Activated CD8-positive, alpha-beta memory T cell treated with anti-CD3 and anti-CD28 coated beads for 36 hours (primary cell): ENCODE measurements at regions not wholly inside any gene's neighbourhood (a gene's known extent, or its start where the extent isn't known, plus 50 kb on each side); places are given as distances from the start of the nearest gene placed in this dataset.

ENCODE experiments used
- CTCF ChIA-PET: fragments of 350-600 bp; sonication (Branson Sonifier 250); formaldehyde crosslinking; loops from one replicate; lab custom pipeline; 2021; ENCODE audit warnings: antibody characterized with exemption; lab: Charles Lee
- POLR2A ChIA-PET: fragments of 350-600 bp; sonication (Branson Sonifier 250); formaldehyde crosslinking; loops from one replicate; lab custom pipeline; 2021; ENCODE audit warnings: antibody characterized with exemption; lab: Charles Lee

DNA sequence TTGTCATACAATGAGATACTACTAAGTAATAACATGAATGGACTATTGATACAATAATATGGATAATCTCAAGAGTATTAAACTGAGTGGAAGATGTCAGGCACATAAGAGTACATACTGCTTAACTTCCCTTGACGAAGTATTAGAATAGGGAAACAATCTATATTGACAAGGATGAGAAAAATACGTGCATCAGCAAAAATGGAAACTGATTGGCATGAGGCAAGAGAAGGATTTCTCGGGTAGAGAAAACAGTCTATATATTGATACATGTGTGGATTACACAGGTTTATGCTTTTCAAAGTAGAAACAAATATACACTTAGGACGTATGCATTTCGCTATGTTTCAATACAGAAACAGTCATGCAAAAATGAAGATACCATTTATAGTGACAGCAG lies 57.4 kb downstream of the PRR20E start:
- CTCF ChIA-PET = no interaction called here
- POLR2A ChIA-PET = no interaction called here

DNA sequence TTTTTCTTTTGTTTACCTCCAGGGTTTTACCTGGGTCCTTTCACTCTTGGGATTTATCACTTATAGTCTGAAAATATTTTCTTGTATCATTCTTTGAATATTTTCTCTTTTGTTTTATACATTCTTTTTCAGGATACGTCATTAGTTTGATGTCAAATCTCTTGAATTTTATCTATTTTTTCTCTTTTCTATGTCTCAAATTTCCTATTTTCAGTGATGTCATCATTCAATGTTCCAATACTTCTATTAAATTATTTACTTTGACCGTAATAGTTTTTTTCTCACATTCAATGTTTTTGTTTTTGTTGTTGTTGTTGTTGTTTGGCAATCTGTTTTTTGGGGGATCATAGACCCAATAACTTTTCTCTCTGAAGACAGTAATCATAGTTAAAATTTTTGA lies 83.5 kb downstream of the PRR20E start:
- POLR2A ChIA-PET = no interaction called here

DNA sequence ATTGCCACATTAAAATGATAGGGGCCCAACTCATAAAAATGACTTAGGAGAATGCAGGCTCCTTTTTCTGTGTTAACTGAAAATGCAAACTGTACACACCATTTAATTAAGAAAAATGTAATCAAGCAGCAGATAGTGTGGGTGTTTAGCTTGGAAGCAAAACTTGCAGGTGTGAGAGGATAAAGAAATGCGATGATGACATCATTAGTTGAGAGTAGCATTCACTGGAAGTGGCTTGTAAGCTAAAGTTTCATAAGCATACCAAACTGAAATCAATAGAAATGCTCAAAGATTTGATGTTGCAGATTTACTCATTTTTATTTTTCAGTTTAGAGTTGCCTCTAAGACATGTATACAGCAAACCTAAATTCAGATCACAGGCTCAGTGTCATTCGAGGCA lies 86.6 kb downstream of the PRR20E start:
- CTCF ChIA-PET = interaction anchor here (0.9 kb wide), 1 partner anchor 27 kb away, joined by 4 read pairs; no protein-coding TSS in a partner anchor

More for the DNA sequence above, 83.5 kb downstream of the PRR20E start:
- CTCF ChIA-PET = no interaction called here

DNA sequence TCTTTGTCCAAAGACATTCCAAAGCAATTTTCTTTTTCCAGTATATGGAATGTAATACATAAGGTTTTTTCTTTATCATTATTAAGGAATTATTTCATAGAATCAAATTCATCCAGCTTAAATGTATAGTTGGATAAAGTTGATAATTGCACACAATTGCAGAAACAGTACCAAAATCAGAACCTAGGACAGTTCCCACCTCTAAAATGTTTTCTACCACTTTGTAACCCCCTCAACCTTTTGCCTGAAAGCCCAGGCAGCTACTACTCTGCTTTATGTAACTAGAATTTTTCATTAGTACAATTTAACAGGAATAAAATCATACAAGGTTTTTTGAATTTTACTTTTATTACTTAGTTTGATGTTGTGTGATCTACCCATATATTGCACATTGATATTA lies 98.0 kb downstream of the PRR20E start:
- ChIA-PET CTCF (no interaction called here), POLR2A (no interaction called here)

More for the DNA sequence above, 86.6 kb downstream of the PRR20E start:
- POLR2A ChIA-PET = no interaction called here

DNA sequence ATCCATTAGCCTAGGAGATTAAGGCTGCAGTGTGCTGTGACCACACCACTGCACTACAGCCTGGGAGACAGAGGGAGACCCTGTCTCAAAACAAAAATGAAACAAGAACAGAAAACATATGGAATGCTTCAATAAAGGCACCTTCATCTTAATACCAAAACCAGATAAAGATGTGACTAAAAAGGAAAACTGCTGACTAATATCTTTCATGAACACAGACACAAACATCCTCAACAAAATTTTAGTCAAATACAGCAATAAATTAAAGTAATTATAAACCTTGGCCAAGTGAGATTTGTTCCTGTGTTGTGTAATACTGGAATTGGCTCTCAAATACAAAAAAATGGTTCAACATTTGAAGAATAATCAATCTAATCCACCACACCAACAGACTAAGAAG lies 103.5 kb downstream of the PRR20E start:
- CTCF ChIA-PET = interaction anchor here (0.6 kb wide), 1 partner anchor 639 kb away, joined by 3 read pairs; no protein-coding TSS in a partner anchor

DNA sequence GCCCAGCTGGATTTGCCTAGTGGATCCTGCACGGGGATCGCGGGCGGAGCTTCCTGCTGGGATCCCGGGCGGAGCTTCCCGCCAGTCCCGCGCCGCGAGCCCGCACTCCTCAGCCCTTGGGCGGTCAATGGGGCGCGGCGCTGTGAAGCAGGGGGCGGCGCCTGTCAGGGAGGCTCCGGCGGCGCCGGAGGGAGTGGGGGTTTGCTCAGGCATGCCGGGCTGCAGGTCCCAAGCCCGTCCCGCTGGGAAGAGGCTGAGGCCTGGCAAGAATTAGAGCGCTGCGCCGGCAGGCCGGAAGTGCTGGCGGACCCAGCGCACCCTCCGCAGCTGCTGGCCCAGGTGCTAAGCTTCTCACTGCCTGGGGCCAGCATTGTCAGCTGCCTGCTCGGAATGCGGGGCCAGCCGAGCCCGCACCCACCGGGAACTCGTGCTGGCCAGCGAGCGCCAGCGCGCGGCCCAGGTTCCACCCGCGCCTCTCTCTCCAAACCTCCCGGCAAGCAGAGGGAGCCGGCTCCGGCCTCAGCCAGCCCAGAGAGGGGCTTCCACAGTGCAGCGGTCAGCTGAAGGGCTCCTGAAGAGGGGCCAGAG lies 119.6 kb downstream of the PRR20E start:
- ChIA-PET POLR2A (no interaction called here), CTCF (no interaction called here)

More for the DNA sequence above, 103.5 kb downstream of the PRR20E start:
- POLR2A ChIA-PET = no interaction called here

DNA sequence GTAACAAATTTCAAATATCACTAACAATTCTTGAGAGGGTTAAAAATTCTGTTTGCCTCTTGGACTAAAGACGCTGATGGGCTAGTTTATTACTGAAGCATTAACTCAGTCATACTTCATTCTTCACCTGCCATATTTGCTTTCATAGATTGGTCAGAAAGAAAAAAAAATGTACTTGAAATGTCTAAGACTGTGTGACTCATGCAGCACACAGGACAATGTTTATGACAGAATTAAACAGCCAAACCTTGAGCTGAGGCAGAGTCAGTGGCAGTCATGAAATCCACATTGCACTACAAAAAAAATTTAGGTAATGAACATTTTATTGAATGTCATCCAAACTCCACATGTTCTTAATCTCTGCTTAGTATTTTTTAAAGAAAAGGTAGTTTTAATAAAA lies 135.6 kb downstream of the PRR20E start:
- CTCF ChIA-PET = no interaction called here

DNA sequence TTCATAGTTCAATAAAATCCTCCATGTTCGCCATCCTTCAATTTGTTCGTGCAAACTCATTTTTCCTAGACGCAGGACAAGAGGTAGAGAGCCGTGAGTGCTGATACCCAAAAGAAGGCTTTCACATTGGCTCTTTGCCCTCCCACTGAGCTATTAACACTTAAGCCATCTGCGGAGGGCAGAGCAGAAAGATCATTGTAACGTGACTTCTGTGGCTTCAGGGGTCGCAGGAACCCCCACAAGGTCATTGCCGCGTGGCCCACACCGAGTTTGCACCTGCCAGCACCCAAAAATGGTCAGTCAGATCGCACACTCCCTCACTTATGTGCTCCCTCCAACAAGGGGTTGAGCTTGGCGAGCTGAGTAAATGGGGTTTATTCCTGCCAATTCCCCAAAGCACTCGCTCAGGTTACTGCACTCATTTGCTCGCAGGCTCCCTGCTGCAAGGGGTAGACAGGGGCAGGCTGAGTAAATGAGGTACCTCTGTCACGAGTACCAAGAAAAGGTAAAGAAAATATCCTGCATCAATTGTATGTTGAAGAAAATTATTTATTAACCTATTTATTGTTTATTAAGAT lies 144.1 kb downstream of the PRR20E start:
- CTCF ChIA-PET = no interaction called here

More for the DNA sequence above, 135.6 kb downstream of the PRR20E start:
- POLR2A ChIA-PET = no interaction called here

DNA sequence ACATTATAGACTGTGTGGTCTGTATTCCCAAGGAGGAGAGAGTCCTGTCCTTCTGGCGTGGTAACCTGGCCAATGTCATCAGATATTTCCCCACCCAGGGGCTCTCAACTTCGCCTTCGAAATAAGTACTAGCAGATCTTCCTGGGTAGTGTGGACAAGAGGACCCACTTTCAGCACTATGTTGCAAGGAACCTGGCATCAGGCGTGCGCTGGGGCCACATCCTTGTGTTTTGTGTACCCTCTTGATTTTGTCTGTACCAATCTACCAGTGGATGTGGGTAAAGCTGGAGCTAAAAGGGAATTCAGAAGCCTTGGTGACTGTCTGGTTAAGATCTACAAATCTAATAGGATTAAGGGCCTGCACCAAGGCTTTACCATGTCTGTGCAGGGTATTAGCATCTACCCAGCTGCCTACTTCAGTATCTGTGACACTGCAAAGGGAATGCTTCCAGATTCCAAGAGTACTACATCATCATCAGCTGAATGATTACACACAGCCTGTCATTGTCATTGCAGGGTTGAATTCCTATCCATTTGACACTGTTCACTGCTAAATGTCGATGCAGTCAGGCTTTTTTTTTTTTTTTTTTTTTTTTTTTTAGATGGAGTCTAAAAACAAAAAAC lies 148.0 kb downstream of the PRR20E start:
- CTCF ChIA-PET = no interaction called here
- POLR2A ChIA-PET = no interaction called here

More for the DNA sequence above, 144.1 kb downstream of the PRR20E start:
- POLR2A ChIA-PET = no interaction called here

DNA sequence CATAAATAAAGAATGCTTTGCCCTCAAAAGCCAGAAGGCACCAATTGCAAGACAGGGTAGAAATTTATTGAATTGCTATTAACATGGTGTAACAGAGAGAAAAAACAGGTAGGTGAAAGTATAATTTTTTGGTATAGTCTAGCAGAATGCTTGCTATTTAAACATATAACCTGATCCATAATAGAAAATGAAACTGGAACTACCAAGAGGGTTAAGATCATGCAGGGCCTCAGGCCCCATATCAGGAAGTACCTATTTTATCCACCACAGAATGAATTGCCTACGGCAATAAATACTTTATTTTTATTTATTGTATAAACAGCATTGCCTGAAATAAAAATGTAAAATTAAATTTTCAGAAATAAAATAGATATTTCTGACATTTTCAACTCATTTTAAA lies 159.5 kb downstream of the PRR20E start:
- ChIA-PET POLR2A (no interaction called here), CTCF (no interaction called here)

DNA sequence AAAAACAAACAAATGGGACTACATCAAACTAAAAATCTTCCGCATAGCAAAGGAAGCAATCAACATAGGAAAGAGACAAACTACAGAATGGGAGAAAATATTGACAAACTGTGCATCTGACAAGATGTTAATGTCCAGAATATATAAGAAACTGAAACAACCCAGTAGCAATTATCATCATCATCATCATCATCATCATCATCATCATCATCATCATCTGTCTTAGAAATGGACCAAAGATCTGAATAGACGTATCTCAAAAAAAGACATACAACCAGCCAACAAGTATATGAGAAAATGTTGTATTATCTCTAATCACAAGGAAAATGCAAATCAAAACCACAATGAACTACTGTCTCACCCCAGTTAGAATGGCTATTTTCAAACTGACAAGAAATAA lies 173.9 kb downstream of the PRR20E start:
- ChIA-PET POLR2A (no interaction called here), CTCF (no interaction called here)

DNA sequence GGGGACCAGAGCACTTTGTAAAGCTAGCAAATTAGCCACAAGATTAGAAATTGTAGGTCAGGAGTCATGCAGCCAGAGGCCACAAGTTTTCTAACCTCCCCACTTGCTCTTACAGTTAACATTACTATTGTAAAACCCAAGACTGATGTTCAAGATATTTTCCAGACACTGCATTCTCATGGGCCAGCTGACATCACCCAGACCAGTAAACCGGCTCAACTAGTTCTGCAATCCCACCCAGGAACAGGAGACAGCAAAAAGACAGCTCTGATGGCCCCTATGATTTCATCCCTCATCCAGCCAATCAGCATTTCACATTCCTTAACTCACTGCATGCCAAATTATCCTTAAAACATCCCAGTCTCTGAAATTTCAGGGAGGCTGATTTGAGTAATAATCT lies 178.5 kb downstream of the PRR20E start:
- POLR2A ChIA-PET = no interaction called here
- CTCF ChIA-PET = no interaction called here

DNA sequence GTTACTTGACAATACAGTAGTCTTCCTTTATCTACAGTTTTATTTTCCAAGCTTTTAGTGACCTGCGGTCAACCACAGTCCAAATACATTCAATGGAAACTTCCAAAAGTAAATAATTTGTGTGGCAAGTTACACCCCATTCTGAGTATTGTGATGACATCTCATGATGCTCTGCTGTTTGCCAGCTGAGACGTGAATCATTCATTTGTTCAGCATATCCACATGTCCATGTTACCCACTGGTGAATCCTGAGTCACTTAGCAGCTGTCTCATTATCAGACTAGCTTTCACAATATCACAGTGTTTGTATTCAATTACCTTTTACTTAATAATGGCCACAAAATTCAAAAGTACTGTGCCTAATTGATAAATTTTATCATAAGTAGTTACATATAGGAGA lies 179.8 kb downstream of the PRR20E start:
- CTCF ChIA-PET = no interaction called here
- POLR2A ChIA-PET = no interaction called here

DNA sequence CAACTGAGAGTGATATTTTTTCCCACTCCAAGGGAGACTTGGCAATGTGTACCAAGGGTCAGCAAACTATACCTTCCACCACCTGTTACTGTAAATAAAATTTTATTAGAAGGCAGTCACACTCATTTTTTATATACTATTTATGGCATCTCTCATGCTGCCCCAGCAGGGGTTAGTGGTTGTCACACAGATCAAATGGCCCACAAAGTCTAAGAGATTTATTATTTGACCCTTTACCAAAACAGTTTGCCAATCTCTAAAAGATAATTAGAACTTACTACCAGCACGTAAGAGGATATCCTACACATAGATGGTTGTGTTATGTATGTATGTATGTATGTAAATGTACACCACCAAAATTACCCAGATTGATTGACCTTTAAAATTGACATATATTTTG lies 185.1 kb downstream of the PRR20E start:
- CTCF ChIA-PET = no interaction called here
- POLR2A ChIA-PET = no interaction called here

DNA sequence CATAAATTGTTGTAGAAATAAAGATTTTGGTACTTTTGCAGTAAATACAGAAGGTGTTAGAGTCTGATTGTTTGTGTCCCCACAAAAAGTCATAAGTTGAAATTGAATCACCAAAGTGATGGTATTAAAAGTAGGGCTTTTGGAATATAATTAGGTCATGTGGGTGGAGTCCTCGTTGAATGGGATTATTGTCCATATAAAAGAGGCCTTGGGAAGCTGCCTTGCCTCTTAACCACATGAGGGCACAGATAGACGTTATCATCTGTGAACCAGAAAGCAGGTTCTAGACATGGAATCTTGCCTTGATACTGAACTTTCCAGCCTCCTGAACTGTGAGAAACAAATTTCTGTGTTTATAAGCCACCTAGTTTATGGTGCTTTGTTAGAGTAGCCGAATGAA lies 186.8 kb downstream of the PRR20E start:
- ChIA-PET POLR2A (no interaction called here), CTCF (no interaction called here)

DNA sequence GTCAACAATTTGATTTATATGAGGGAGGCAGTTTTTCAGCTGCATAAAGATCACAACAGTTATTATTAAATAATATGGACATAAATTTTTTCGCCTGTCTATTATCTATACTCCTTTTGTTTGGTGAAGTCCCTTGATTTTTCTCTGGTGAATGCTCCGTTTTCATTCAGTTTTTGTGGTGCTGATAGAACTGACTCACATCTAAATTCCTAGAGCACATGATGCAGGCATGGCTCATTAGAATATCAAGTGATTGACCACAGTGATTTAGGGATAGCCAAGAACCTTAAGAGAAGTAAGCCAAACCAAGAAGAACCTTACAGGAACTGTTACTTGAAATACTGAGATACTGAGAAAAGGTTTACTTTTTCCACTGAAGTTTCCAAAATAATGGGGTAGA lies 208.9 kb downstream of the PRR20E start:
- ChIA-PET CTCF (no interaction called here), POLR2A (no interaction called here)

DNA sequence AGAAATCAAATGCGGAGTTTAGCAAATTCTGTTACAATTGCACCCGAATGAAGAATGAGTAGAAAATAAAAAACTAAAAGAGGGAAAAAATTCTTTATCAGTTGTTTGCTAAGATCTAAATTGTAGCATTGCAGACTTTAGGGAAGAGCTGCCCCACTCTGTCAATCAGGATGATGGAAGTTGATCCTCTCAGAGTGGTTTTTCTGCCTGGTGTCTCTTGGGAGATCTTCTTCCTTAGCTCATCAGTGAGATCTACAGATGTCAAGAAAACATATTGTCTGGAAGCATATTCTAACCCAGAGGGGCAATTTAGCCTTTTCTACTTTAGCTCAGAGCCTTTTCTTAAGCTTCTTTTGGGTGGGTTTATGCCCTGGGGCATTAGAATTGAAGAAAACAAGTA lies 223.2 kb upstream of the PCDH17 start:
- CTCF ChIA-PET = no interaction called here
- POLR2A ChIA-PET = no interaction called here

DNA sequence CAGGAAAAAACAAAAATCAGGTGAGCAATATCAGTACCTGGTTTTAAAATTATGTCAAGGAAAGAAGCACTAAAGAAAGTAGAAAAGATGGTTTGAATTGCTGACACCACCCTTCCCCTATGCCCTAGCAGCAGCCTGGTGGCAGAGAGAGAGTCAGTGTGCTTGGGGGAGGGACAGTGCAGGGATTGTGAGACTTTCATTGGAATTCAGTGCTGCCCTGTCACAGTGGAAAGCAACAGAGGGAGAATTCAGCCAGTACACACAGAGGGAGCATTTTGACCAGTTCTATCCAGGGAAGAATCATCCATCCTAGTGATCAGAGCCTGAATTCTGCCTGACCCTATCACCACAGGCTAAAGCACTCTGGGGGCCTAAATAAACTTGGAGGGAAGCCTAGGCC lies 222.4 kb upstream of the PCDH17 start:
- ChIA-PET CTCF (no interaction called here), POLR2A (no interaction called here)

DNA sequence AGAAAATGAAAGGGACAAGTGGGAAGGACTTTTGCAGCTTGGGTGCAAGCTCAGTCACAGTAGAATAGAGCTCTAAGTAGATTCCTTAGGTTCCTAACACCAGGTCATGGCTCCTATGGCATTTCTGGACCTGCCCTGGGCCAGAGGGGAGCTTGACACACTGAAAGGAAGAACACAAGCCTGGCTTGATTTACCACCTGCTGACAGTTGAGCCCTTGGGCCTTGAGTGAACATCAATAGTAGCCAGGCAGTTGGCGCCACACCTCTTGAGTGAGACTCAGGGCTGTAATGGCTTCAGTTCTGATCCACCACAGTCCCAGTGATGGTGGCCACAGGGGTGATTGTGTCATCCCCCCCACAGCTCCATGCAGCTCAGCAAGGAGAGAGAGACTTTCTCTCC lies 221.9 kb upstream of the PCDH17 start:
- POLR2A ChIA-PET = no interaction called here
- CTCF ChIA-PET = no interaction called here

DNA sequence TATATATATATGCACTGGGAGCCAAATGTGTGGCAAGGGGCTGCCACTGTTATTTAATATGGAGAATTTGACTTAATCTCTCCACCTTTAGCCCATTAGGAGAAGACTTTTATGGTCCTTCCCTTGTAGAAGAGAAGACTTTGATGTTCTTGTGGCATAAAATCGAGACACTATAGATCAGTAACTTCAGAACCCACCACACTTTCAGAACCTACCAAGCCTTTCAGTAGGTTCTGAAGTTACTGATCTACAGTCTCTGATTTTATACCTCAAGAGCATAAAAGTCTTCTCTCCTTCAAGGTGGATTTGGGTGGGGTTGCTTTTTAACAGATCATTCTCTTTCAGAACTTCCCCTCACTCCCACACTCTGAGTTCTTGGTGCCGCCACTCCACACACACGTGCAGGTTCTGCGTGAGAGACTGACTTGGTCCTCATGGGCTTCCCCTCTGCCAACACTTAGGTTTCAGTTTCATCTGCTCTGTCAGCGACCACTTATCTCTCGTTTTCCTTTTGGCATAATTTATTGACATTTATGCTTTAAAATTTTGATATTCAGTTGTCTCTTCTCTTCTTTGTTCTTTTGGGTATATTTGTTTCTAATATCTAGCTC lies 213.4 kb upstream of the PCDH17 start:
- ChIA-PET POLR2A (no interaction called here), CTCF (no interaction called here)

DNA sequence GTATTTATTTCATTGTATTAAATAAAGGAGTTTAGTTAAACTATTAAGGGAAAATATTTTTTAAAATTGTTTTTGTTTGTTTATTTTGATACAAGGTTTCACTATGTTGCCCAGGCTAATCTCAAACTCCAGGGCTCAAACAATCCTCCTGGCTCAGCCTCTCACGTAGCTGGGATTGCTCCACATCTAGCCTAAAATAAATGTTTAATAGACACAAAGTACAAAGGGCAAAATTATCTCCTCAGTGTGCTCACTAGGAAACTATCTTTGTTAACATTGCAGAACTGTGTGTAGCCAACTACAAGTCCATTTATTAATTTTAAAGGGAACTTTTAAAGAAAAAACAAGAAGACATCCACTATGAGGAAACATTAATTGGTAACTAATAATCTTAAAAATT lies 207.2 kb upstream of the PCDH17 start:
- POLR2A ChIA-PET = no interaction called here
- CTCF ChIA-PET = no interaction called here
